HEK293T (cell line): ENCODE measurements at regions not wholly inside any gene's neighbourhood (a gene's known extent, or its start where the extent isn't known, plus 50 kb on each side); places are given as distances from the start of the nearest gene placed in this dataset.

ENCODE experiments used
- CTCF ChIA-PET: fragments of 350-600 bp; formaldehyde crosslinking; extraction: SDS; loops from one replicate; lab custom pipeline; 2021; ENCODE audit warnings: antibody characterized with exemption, inconsistent platforms; lab: Yijun Ruan, JAX
- POLR2A ChIA-PET: fragments of 350-600 bp; formaldehyde crosslinking; extraction: SDS; loops from one replicate; lab custom pipeline; 2020; ENCODE audit warnings: antibody characterized with exemption, inconsistent platforms; lab: Yijun Ruan, JAX
- DNase-seq: peaks from one replicate; pipeline ENCODE4 v3.0.0; 2012; ENCODE audit warnings: mixed read lengths; ENCODE audit errors: extremely low spot score
- ARNT ChIP-seq: fragments of 450-650 bp; IDR thresholded peaks from 2 replicates; pipeline ENCODE4 v1.6.1; 2017; ENCODE audit warnings: mild to moderate bottlenecking
- BHLHE40 ChIP-seq: fragments of 450-650 bp; IDR thresholded peaks from 2 replicates; pipeline ENCODE4 v1.6.1; 2016; ENCODE audit warnings: mild to moderate bottlenecking, moderate library complexity, borderline replicate concordance
- CTBP1 ChIP-seq: fragments of 450-650 bp; IDR thresholded peaks from 2 replicates; pipeline ENCODE4 v1.6.1; 2016; ENCODE audit warnings: borderline replicate concordance
- ELF4 ChIP-seq: fragments of 450-650 bp; IDR thresholded peaks from 2 replicates; pipeline ENCODE4 v1.6.1; 2017; ENCODE audit warnings: antibody characterized with exemption
- FOXA1 ChIP-seq: fragments of 450-650 bp; IDR thresholded peaks from 2 replicates; pipeline ENCODE4 v1.6.1; 2016; ENCODE audit warnings: mild to moderate bottlenecking
- FOXK2 ChIP-seq: fragments of 450-650 bp; IDR thresholded peaks from 2 replicates; pipeline ENCODE4 v1.6.1; 2016; ENCODE audit warnings: mild to moderate bottlenecking
- FOXM1 ChIP-seq: fragments of 450-650 bp; IDR thresholded peaks from 2 replicates; pipeline ENCODE4 v1.6.1; 2017; ENCODE audit warnings: mild to moderate bottlenecking, borderline replicate concordance
- HDGF ChIP-seq: fragments of 450-650 bp; IDR thresholded peaks from 2 replicates; pipeline ENCODE4 v1.6.1; 2017; ENCODE audit warnings: antibody characterized with exemption, borderline replicate concordance
- L3MBTL2 ChIP-seq: fragments of 450-650 bp; conservative IDR thresholded peaks from 2 replicates; pipeline ENCODE4 v1.6.1; 2016; ENCODE audit warnings: mild to moderate bottlenecking
- LEF1 ChIP-seq: fragments of 450-650 bp; IDR thresholded peaks from 2 replicates; pipeline ENCODE4 v1.6.1; 2017; ENCODE audit warnings: mild to moderate bottlenecking, borderline replicate concordance
- NFRKB ChIP-seq: fragments of 450-650 bp; IDR thresholded peaks from 2 replicates; pipeline ENCODE4 v1.6.1; 2016; ENCODE audit warnings: mild to moderate bottlenecking, moderate library complexity
- PKNOX1 ChIP-seq: fragments of 450-650 bp; IDR thresholded peaks from 2 replicates; pipeline ENCODE4 v1.6.1; 2016
- SP1 ChIP-seq: fragments of 450-650 bp; IDR thresholded peaks from 2 replicates; pipeline ENCODE4 v1.6.1; 2017
- SUZ12 ChIP-seq: fragments of 450-650 bp; IDR thresholded peaks from 2 replicates; pipeline ENCODE4 v1.6.1; 2016; ENCODE audit warnings: mild to moderate bottlenecking
- TARDBP ChIP-seq: fragments of 450-650 bp; IDR thresholded peaks from 2 replicates; pipeline ENCODE4 v1.6.1; 2016
- ZNF384 ChIP-seq: fragments of 450-650 bp; IDR thresholded peaks from 2 replicates; pipeline ENCODE4 v1.6.1; 2016

- CTCF ChIA-PET, result no interaction called here
Observed at GRCh38 chr17:72031219-72031884, 89.5 kb upstream of the SOX9 start.

GRCh38 chr17:72033334-72033733 lies 87.5 kb upstream of the SOX9 start:
- no peak for DNase-seq
- CTCF ChIA-PET, result no interaction called here
- TF ChIP-seq HDGF (no peak), PKNOX1 (no peak), FOXK2 (no peak), NFRKB (no peak), ZNF384 (no peak), L3MBTL2 (no peak), FOXM1 (no peak), CTBP1 (no peak), SP1 (no peak), FOXA1 (no peak), TARDBP (no peak), LEF1 (no peak), ELF4 (no peak), SUZ12 (no peak)
- POLR2A ChIA-PET, result no interaction called here

More at GRCh38 chr17:72031219-72031884, 89.5 kb upstream of the SOX9 start:
- TF ChIP-seq ARNT (no peak), SUZ12 (no peak)
- POLR2A ChIA-PET, result interaction anchor here (0.9 to 1.4 kb wide), 3 partner anchors 9 to 22 kb away, joined by 3 to 4 read pairs (median 3); no protein-coding TSS in a partner anchor
- no peak for DNase-seq

- TF ChIP-seq CTBP1 (no peak), TARDBP (no peak), ARNT (no peak), L3MBTL2 (no peak), LEF1 (no peak), FOXM1 (no peak), SUZ12 (no peak), NFRKB (no peak), PKNOX1 (no peak), ELF4 (no peak), HDGF (no peak), ZNF384 (no peak), FOXK2 (no peak), SP1 (no peak), BHLHE40 (no peak), FOXA1 (no peak)
- CTCF ChIA-PET, result no interaction called here
- POLR2A ChIA-PET, result no interaction called here
- DNase-seq, result no peak
Observed at GRCh38 chr17:72034000-72034399, 86.8 kb upstream of the SOX9 start.

GRCh38 chr17:72038427-72038826 lies 82.4 kb upstream of the SOX9 start:
- CTCF ChIA-PET, result no interaction called here
- DNase-seq, result no peak
- POLR2A ChIA-PET, result no interaction called here
- TF ChIP-seq ARNT (no peak), ELF4 (no peak), CTBP1 (no peak), ZNF384 (no peak), SP1 (no peak), BHLHE40 (no peak), LEF1 (no peak), PKNOX1 (no peak), HDGF (no peak), FOXM1 (no peak), TARDBP (no peak), L3MBTL2 (no peak), SUZ12 (no peak)

- POLR2A ChIA-PET, result no interaction called here
Observed at GRCh38 chr17:72039490-72039889, 81.3 kb upstream of the SOX9 start.

More at GRCh38 chr17:72039490-72039889, 81.3 kb upstream of the SOX9 start:
- no peak for TF ChIP-seq ARNT
- TF ChIP-seq FOXA1, result no peak
- TF ChIP-seq TARDBP, result no peak
- TF ChIP-seq CTBP1, result no peak
- TF ChIP-seq FOXK2, result no peak
- no peak for TF ChIP-seq FOXM1
- TF ChIP-seq SP1, result no peak
- TF ChIP-seq PKNOX1, result no peak
- TF ChIP-seq LEF1, result no peak
- no peak for TF ChIP-seq BHLHE40
- TF ChIP-seq HDGF, result no peak
- TF ChIP-seq L3MBTL2, result no peak
- no peak for TF ChIP-seq ELF4
- TF ChIP-seq ZNF384, result no peak
- no peak for TF ChIP-seq SUZ12
- CTCF ChIA-PET, result no interaction called here
- DNase-seq, result no peak
